GM19043 (cell line): ENCODE measurements at regions not wholly inside any gene's neighbourhood (a gene's known extent, or its start where the extent isn't known, plus 50 kb on each side); places are given as distances from the start of the nearest gene placed in this dataset.
"Not testable (repeated sequence)": the region's sequence is repeated elsewhere in the genome, so short reads cannot be mapped to it uniquely, and the experiment has no call there.

Source experiments
- ATAC-seq: cut with Tn5 transposase; IDR thresholded peaks from one replicate; pipeline ENCODE4 v1.9.1; 2021; ENCODE audit warnings: low read depth; ENCODE audit not compliant: unreplicated experiment

GRCh38 chr15:98537516-98538060 lies 110.8 kb upstream of the IGF1R start:
- no peak for ATAC-seq

GRCh38 chr15:98541519-98541918 lies 106.8 kb upstream of the IGF1R start:
- ATAC-seq = no peak

- no peak for ATAC-seq
Measured at GRCh38 chr15:98543237-98543636, 105.1 kb upstream of the IGF1R start.

GRCh38 chr15:98546329-98546728 lies 102.0 kb upstream of the IGF1R start:
- ATAC-seq = no peak

GRCh38 chr15:98547275-98547674 lies 101.1 kb upstream of the IGF1R start:
- ATAC-seq = no peak

GRCh38 chr15:98547741-98548138 lies 100.6 kb upstream of the IGF1R start:
- no peak for ATAC-seq

GRCh38 chr15:98548139-98548971 lies 100.0 kb upstream of the IGF1R start:
- no peak for ATAC-seq

GRCh38 chr15:98549003-98549402 lies 99.3 kb upstream of the IGF1R start:
- ATAC-seq = no peak

GRCh38 chr15:98549741-98550140 lies 98.6 kb upstream of the IGF1R start:
- no peak for ATAC-seq

GRCh38 chr15:98550363-98550762 lies 98.0 kb upstream of the IGF1R start:
- ATAC-seq = not testable (repeated sequence)

GRCh38 chr15:98551936-98552562 lies 96.3 kb upstream of the IGF1R start:
- ATAC-seq = no peak

GRCh38 chr15:98554272-98555172 lies 93.8 kb upstream of the IGF1R start:
- ATAC-seq = no peak

- no peak for ATAC-seq
Measured at GRCh38 chr15:98555173-98555515, 93.2 kb upstream of the IGF1R start.

GRCh38 chr15:98556321-98556720 lies 92.0 kb upstream of the IGF1R start:
- ATAC-seq = no peak

GRCh38 chr15:98560338-98560737 lies 88.0 kb upstream of the IGF1R start:
- no peak for ATAC-seq

GRCh38 chr15:98561169-98561941 lies 87.0 kb upstream of the IGF1R start:
- no peak for ATAC-seq

GRCh38 chr15:98562331-98562937 lies 85.9 kb upstream of the IGF1R start:
- ATAC-seq = no peak

GRCh38 chr15:98565566-98565965 lies 82.8 kb upstream of the IGF1R start:
- no peak for ATAC-seq

GRCh38 chr15:98567951-98568350 lies 80.4 kb upstream of the IGF1R start:
- ATAC-seq = no peak
